ENCODE measurements at regions not wholly inside any gene's neighbourhood (a gene's known extent, or its start where the extent isn't known, plus 50 kb on each side); places are given as distances from the start of the nearest gene placed in this dataset.

DNA sequence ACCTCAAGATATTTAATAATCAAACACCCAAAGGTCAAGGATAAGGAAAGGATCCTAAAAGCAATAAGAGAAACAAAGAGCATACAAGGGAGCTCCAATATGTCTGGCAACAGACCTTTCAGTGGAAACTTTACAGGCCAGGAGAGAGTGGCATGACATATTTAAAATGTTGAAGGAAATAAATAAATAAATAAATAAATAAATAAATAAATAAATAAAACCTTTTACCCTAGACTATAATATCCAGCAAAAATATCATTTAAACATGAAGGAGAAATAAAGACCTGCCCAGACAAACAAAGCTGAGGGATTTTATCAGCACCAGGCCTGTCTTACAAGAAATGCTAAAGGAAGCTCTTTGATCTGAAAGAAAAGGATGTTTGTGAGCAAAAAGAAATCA, 367.8 kb upstream of the PBX1 start:
- peaks cover 4% of the 10 kb centered on the region for H3K36me3 Mint-ChIP-seq (ENCODE audit: unreplicated experiment)
- DNase-seq, result no peak
- no peak overlapping the region for H3K4me3 Mint-ChIP-seq (ENCODE audit: unreplicated experiment)

DNA sequence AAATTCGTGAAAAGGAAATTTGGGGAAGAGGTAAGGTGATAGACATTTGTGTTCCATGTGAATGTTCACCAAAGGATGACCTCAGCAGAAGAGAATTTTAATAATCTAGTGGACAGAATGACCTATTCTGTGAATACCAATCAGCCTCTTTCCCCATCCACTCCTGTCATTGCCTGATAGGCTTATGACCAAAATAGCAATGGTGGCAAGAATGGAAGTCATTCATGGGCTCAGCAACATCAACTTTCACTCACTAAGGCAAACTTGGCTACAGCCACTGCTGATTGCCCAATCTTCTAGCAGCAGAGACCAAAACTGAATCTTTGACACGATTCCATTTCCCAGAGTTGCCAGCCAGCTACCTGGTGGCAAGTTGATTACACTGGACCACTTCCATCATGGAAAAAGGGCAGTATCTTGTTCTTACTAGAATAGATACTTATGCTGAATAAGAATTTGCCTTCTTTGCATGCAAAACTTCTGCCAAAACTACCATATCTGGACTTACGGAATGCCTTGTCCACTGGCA, 348.7 kb upstream of the PBX1 start:
- Mint-ChIP-seq H3K36me3 (ENCODE audit: unreplicated experiment) (peaks cover 1% of the 10 kb centered on the region), H3K4me3 (ENCODE audit: unreplicated experiment) (no peak overlapping the region), H3K27me3 (ENCODE audit: unreplicated experiment) (peaks cover 1% of the 10 kb centered on the region), H3K9me3 (ENCODE audit: unreplicated experiment) (peaks cover 2% of the 10 kb centered on the region), H3K4me1 (ENCODE audit: low read depth, unreplicated experiment) (no peaks in the 10 kb centered on the region), H3K27ac (ENCODE audit: unreplicated experiment) (no peak overlapping the region)
- DNase-seq, result no peak
- TF ChIP-seq, protein P1, sequence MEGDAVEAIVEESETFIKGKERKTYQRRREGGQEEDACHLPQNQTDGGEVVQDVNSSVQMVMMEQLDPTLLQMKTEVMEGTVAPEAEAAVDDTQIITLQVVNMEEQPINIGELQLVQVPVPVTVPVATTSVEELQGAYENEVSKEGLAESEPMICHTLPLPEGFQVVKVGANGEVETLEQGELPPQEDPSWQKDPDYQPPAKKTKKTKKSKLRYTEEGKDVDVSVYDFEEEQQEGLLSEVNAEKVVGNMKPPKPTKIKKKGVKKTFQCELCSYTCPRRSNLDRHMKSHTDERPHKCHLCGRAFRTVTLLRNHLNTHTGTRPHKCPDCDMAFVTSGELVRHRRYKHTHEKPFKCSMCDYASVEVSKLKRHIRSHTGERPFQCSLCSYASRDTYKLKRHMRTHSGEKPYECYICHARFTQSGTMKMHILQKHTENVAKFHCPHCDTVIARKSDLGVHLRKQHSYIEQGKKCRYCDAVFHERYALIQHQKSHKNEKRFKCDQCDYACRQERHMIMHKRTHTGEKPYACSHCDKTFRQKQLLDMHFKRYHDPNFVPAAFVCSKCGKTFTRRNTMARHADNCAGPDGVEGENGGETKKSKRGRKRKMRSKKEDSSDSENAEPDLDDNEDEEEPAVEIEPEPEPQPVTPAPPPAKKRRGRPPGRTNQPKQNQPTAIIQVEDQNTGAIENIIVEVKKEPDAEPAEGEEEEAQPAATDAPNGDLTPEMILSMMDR (IDR thresholded peaks at IDR 0.05; ENCODE audit: partially characterized antibody, unreplicated experiment), result no peak

More for the DNA sequence above, 367.8 kb upstream of the PBX1 start:
- Mint-ChIP-seq H3K9me3 (ENCODE audit: unreplicated experiment) (no peaks in the 10 kb centered on the region), H3K4me1 (ENCODE audit: low read depth, unreplicated experiment) (peaks cover 3% of the 10 kb centered on the region), H3K27me3 (ENCODE audit: unreplicated experiment) (no peaks in the 10 kb centered on the region), H3K27ac (ENCODE audit: unreplicated experiment) (no peak overlapping the region)
- TF ChIP-seq, protein P1 (IDR thresholded peaks at IDR 0.05; ENCODE audit: partially characterized antibody, unreplicated experiment), result no peak

DNA sequence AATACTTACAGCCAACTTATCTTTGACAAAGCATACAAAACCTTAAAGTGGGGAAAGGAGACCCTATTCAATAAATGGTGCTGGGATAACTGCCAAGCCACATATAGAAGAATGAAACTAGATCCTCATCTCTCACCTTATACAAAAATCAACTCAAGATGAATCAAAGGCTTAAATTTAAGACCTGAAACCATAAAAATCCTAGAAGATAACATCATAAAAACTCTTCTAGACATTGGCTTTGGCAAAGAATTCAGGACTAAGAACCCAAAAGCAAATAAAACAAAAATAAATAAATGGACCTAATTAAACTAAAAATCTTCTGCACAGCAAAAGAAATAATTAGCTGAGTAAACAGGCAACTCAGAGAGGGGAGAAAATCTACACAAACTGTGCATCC, 335.6 kb upstream of the PBX1 start:
- Mint-ChIP-seq H3K36me3 (ENCODE audit: unreplicated experiment) (no peaks in the 10 kb centered on the region), H3K27me3 (ENCODE audit: unreplicated experiment) (no peaks in the 10 kb centered on the region), H3K27ac (ENCODE audit: unreplicated experiment) (no peak overlapping the region), H3K4me1 (ENCODE audit: low read depth, unreplicated experiment) (no peaks in the 10 kb centered on the region), H3K4me3 (ENCODE audit: unreplicated experiment) (no peak overlapping the region), H3K9me3 (ENCODE audit: unreplicated experiment) (no peaks in the 10 kb centered on the region)
- DNase-seq, result no peak
- TF ChIP-seq, protein P1 (IDR thresholded peaks at IDR 0.05; ENCODE audit: partially characterized antibody, unreplicated experiment), result no peak

DNA sequence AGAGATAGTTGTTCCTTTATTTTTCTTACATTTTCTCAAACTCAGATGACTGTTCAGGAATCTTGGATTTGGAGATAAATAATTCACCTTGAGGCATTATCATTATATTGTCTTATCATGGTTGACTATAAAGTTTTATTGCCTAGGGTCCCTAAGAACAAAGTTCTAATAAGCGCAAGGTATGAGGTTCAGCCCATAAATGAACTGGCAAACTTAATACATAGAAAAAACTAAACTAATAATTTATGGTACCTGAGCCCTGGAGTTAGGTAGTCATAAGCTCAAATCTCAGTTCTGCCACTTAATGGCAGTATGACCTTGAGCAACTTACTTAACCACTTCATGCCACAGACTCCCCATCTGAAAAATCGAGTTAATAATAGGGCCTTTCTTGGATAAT, 334.0 kb upstream of the PBX1 start:
- no peak overlapping the region for H3K27ac Mint-ChIP-seq (ENCODE audit: unreplicated experiment)
- H3K9me3 Mint-ChIP-seq (ENCODE audit: unreplicated experiment), result no peaks in the 10 kb centered on the region
- DNase-seq, result no peak
- TF ChIP-seq, protein P1 (IDR thresholded peaks at IDR 0.05; ENCODE audit: partially characterized antibody, unreplicated experiment), result no peak
- no peaks in the 10 kb centered on the region for H3K27me3 Mint-ChIP-seq (ENCODE audit: unreplicated experiment)
- no peak overlapping the region for H3K4me3 Mint-ChIP-seq (ENCODE audit: unreplicated experiment)
- H3K4me1 Mint-ChIP-seq (ENCODE audit: low read depth, unreplicated experiment), result no peaks in the 10 kb centered on the region
- no peaks in the 10 kb centered on the region for H3K36me3 Mint-ChIP-seq (ENCODE audit: unreplicated experiment)

DNA sequence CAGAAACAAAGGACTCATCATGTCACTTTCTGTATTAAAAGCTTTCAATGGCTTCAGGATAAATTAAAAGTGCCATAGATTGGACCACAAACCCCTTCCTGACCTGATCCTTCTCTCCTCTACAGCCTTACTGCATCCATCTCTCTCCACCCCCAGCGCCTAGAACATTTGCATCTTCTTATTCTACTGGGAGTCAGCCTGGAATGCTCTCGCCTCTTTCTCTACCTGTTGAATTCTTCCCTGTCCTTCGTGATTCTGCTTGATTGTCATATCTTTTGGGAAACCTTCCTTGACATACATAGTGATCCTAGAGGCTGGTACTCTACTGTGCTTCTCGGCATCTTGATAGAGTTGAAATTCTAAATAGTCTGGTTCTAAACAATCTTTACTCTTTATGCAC, 332.0 kb upstream of the PBX1 start:
- no peak for DNase-seq
- H3K9me3 Mint-ChIP-seq (ENCODE audit: unreplicated experiment), result no peaks in the 10 kb centered on the region
- H3K4me3 Mint-ChIP-seq (ENCODE audit: unreplicated experiment), result no peak overlapping the region
- H3K4me1 Mint-ChIP-seq (ENCODE audit: low read depth, unreplicated experiment), result no peaks in the 10 kb centered on the region
- TF ChIP-seq, protein P1 (IDR thresholded peaks at IDR 0.05; ENCODE audit: partially characterized antibody, unreplicated experiment), result no peak
- no peaks in the 10 kb centered on the region for H3K36me3 Mint-ChIP-seq (ENCODE audit: unreplicated experiment)
- no peak overlapping the region for H3K27ac Mint-ChIP-seq (ENCODE audit: unreplicated experiment)
- no peaks in the 10 kb centered on the region for H3K27me3 Mint-ChIP-seq (ENCODE audit: unreplicated experiment)
